DOHH2 (cell line): ENCODE measurements at regions not wholly inside any gene's neighbourhood (a gene's known extent, or its start where the extent isn't known, plus 50 kb on each side); places are given as distances from the start of the nearest gene placed in this dataset.

Source experiments
- H3F3A ChIP-seq: fragments of 200-600 bp; sonication (generic), shearing (Covaris generic); 2 replicates; pipeline ENCODE4 v1.6.0; 2016; ENCODE audit warnings: antibody characterized with exemption, mild to moderate bottlenecking; ENCODE audit not compliant: control insufficient read depth, insufficient read depth
- H3K27ac ChIP-seq: fragments of 200-600 bp; sonication (generic); 2 replicates; pipeline ENCODE4 v1.5.1; 2014; ENCODE audit warnings: low read depth, mild to moderate bottlenecking, low read length, moderate library complexity
- H3K27me3 ChIP-seq: fragments of 200-600 bp; sonication (generic); 2 replicates; pipeline ENCODE4 v1.6.1; 2014; ENCODE audit warnings: mild to moderate bottlenecking, low read length, mixed read lengths; ENCODE audit not compliant: control insufficient read depth
- H3K36me3 ChIP-seq: fragments of 200-600 bp; sonication (generic); 2 replicates; pipeline ENCODE4 v1.6.1; 2014; ENCODE audit warnings: mild to moderate bottlenecking, low read length, moderate library complexity, mixed read lengths; ENCODE audit not compliant: control insufficient read depth
- H3K4me1 ChIP-seq: fragments of 200-600 bp; sonication (generic); 2 replicates; pipeline ENCODE4 v1.6.1; 2014; ENCODE audit warnings: mild to moderate bottlenecking, low read length, mixed read lengths; ENCODE audit not compliant: control insufficient read depth
- H3K4me2 ChIP-seq: fragments of 200-600 bp; sonication (generic); 2 replicates; pipeline ENCODE4 v1.6.0; 2014; ENCODE audit warnings: mild to moderate bottlenecking, low read length, moderate library complexity
- H3K4me3 ChIP-seq: fragments of 200-600 bp; sonication (generic); 2 replicates; pipeline ENCODE4 v1.5.1; 2014; ENCODE audit warnings: mild to moderate bottlenecking, low read length, mixed read lengths
- H3K79me2 ChIP-seq: fragments of 200-600 bp; sonication (generic); 2 replicates; pipeline ENCODE4 v1.6.1; 2014; ENCODE audit warnings: mild to moderate bottlenecking, low read length, mixed read lengths; ENCODE audit not compliant: control insufficient read depth
- H3K9me2 ChIP-seq: fragments of 200-600 bp; sonication (generic); replicated peaks from 2 replicates; pipeline ENCODE4 v1.6.1; 2014; ENCODE audit warnings: mild to moderate bottlenecking, low read length, mixed read lengths; ENCODE audit not compliant: control insufficient read depth
- H3K9me3 ChIP-seq: fragments of 200-600 bp; sonication (generic); 2 replicates; pipeline ENCODE4 v1.6.1; 2014; ENCODE audit warnings: antibody characterized with exemption, low read length, mixed read lengths; ENCODE audit not compliant: control insufficient read depth, insufficient read depth
- H4K20me1 ChIP-seq: fragments of 200-600 bp; sonication (generic); 2 replicates; pipeline ENCODE4 v1.6.0; 2014; ENCODE audit warnings: low read depth, mild to moderate bottlenecking, antibody characterized with exemption, low read length, moderate library complexity; ENCODE audit not compliant: control insufficient read depth, insufficient read depth
- CTCF ChIP-seq: fragments of 200-600 bp; sonication (generic); IDR thresholded peaks from one replicate; pipeline ENCODE4 v1.5.1; 2014; ENCODE audit warnings: antibody characterized with exemption, mild to moderate bottlenecking, low read depth, low read length; ENCODE audit not compliant: poor library complexity, severe bottlenecking
- EZH2phosphoT487 ChIP-seq: fragments of 200-600 bp; sonication (generic); IDR thresholded peaks from 2 replicates; pipeline ENCODE4 v1.6.1; 2017; ENCODE audit warnings: borderline replicate concordance, mild to moderate bottlenecking, antibody characterized with exemption, low read length, moderate library complexity, mixed read lengths

- H3K4me3 ChIP-seq = no peak overlapping the region
Measured at GRCh38 chr13:44626176-44626575, 50.0 kb upstream of the TSC22D1 start.

More at GRCh38 chr13:44626176-44626575, 50.0 kb upstream of the TSC22D1 start:
- H3K27me3 ChIP-seq = 0 out of 2 replicates have a peak, but pooled peaks cover 8% of the 10 kb centered on the region
- H3K79me2 ChIP-seq = no peaks in the 10 kb centered on the region
- no peaks in the 10 kb centered on the region for H3K4me1 ChIP-seq
- no peaks in the 10 kb centered on the region for H3F3A ChIP-seq
- TF ChIP-seq CTCF (no peak), EZH2phosphoT487 (no peak)
- no peaks in the 10 kb centered on the region for H4K20me1 ChIP-seq
- no peaks in the 10 kb centered on the region for H3K9me3 ChIP-seq
- no peaks in the 10 kb centered on the region for H3K36me3 ChIP-seq
- no peak overlapping the region for H3K4me2 ChIP-seq
- no peaks in the 10 kb centered on the region for H3K9me2 ChIP-seq
- H3K27ac ChIP-seq = no peak overlapping the region
